ENCODE measurements at regions not wholly inside any gene's neighbourhood (a gene's known extent, or its start where the extent isn't known, plus 50 kb on each side); places are given as distances from the start of the nearest gene placed in this dataset.
"Not testable (repeated sequence)": the region's sequence is repeated elsewhere in the genome, so short reads cannot be mapped to it uniquely, and the experiment has no call there.

- not testable (repeated sequence) for TF ChIP-seq YY1 (IDR thresholded peaks at IDR 0.05); CTCF (IDR thresholded peaks at IDR 0.05; ENCODE audit: low read depth, low read length, missing input control)
Measured at GRCh38 chr17:54201380-54201779, 378.7 kb downstream of the KIF2B start.

All from liver (tissue), 2 donors.